22Rv1 (cell line): ENCODE measurements at regions not wholly inside any gene's neighbourhood (a gene's known extent, or its start where the extent isn't known, plus 50 kb on each side); places are given as distances from the start of the nearest gene placed in this dataset.
"Not testable (repeated sequence)": the region's sequence is repeated elsewhere in the genome, so short reads cannot be mapped to it uniquely, and the experiment has no call there.

ENCODE experiments used
- H3K27ac ChIP-seq: fragments of 450-650 bp; 2 replicates; pipeline ENCODE4 v1.5.1; 2017
- ZFX ChIP-seq: fragments of 450-650 bp; IDR thresholded peaks from 2 replicates; pipeline ENCODE4 v1.6.1; 2017; ENCODE audit warnings: antibody characterized with exemption, borderline replicate concordance
- TF ChIP-seq, protein P1 (sequence below): fragments of 450-650 bp; IDR thresholded peaks from 2 replicates; pipeline ENCODE4 v1.5.1; 2017; ENCODE audit warnings: mild to moderate bottlenecking

DNA sequence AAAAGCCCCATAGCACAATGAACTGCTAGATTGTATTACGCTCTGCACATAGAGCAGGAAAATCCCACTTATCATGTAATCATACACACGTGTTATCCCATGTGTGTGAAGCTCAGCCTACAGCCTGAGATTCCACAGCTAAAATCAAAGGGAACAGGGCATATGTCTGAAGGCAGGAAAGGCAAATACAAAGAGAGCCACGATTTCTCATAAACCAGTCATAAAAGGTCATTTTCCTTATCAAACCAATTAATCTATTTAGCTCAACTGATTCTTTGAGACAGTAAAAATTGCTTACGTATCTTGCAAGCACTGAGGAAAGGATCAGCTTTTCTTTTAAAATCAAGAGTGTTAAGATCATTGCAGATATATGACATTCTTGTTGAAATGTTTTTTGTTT lies 199.5 kb upstream of the TBL1XR1 start:
- H3K27ac ChIP-seq = peak overlapping the region; percentile 48
- TF ChIP-seq, protein P1, sequence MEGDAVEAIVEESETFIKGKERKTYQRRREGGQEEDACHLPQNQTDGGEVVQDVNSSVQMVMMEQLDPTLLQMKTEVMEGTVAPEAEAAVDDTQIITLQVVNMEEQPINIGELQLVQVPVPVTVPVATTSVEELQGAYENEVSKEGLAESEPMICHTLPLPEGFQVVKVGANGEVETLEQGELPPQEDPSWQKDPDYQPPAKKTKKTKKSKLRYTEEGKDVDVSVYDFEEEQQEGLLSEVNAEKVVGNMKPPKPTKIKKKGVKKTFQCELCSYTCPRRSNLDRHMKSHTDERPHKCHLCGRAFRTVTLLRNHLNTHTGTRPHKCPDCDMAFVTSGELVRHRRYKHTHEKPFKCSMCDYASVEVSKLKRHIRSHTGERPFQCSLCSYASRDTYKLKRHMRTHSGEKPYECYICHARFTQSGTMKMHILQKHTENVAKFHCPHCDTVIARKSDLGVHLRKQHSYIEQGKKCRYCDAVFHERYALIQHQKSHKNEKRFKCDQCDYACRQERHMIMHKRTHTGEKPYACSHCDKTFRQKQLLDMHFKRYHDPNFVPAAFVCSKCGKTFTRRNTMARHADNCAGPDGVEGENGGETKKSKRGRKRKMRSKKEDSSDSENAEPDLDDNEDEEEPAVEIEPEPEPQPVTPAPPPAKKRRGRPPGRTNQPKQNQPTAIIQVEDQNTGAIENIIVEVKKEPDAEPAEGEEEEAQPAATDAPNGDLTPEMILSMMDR = no peak
- TF ChIP-seq ZFX = no peak

DNA sequence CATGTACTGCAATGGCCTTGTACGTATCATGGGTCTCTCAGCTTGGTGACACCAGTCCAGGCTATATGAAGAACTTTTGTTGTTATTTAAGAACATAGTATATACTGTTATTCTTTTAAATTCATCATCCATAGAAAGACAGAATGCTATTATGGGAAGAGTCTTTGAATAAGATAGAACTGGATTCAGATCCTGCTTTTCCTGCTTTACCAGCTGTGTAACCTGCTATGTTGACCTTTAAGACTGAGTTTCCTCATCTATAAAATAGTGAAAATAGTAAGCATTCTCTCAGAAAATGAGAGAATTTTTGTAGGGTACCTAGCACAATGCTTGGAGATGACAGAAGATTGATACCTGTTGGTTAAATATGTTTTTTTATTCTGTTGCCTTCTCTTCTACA lies 204.1 kb upstream of the TBL1XR1 start:
- TF ChIP-seq, protein P1 = no peak
- no peak for TF ChIP-seq ZFX

DNA sequence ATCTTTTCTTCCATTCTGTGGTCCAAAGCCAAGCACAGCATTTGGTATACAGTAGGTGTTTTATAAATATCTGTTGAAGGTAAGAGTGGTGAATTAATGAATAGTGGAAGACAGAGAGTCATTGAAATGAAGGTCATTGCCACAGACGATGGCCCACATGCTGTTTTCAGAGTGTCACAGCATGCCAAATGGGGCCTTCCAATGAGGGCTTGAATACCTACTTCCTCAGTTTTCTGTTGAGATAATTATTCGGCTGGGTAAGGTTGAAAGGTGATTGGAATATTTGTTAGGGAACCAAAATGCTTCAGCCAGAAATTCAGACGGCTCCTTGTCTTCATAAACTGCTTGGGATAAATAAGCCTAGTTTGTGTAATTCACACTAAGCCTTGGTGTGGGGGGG lies 205.3 kb upstream of the TBL1XR1 start:
- H3K27ac ChIP-seq = no peak overlapping the region
- TF ChIP-seq, protein P1 = no peak
- TF ChIP-seq ZFX = no peak

More for the DNA sequence above, 204.1 kb upstream of the TBL1XR1 start:
- H3K27ac ChIP-seq = no peak overlapping the region

DNA sequence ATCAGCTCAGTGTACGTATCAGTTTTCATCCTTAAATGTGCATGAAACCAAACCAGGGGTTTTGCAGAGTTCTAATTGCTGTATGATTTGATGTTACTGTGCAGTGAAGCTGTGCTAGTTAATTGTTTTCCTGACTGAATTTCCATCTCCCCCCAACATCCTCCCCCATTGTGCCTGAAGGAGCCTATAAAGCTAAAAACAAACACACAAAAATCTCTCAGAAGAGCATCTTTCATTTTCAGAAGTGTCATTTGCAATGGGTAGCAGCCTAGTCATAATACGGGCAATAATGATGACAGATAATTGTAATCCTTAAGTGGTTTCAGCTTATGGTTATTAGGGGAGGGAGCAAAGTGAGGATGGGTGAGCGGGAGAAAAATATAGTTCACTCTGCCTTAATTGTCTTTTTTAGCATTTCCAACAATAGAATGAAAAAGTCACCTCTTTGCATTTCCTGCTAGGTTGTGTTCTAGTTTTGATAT lies 207.9 kb upstream of the TBL1XR1 start:
- TF ChIP-seq, protein P1 = no peak
- no peak for TF ChIP-seq ZFX
- no peak overlapping the region for H3K27ac ChIP-seq

DNA sequence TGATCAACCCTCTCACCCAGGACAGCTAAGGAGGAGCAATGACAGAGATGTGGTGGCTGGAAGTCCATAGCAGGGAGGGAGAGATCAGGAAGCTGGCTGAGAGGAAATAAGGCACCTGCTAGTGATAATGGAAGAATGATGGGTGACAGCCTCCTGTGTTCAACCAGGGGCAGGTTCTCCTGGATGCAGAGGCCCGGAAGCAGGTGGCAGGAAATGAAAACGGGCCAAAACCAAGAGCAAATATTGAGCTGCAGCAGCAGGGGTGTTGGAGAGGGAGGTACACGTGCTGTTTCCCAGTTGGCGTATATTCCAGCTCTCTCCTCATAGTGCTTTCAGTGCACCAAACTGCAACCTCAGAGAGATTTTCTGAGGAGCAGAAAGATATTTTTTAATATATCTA lies 213.4 kb upstream of the TBL1XR1 start:
- no peak for TF ChIP-seq ZFX
- TF ChIP-seq, protein P1 = no peak
- no peak overlapping the region for H3K27ac ChIP-seq

DNA sequence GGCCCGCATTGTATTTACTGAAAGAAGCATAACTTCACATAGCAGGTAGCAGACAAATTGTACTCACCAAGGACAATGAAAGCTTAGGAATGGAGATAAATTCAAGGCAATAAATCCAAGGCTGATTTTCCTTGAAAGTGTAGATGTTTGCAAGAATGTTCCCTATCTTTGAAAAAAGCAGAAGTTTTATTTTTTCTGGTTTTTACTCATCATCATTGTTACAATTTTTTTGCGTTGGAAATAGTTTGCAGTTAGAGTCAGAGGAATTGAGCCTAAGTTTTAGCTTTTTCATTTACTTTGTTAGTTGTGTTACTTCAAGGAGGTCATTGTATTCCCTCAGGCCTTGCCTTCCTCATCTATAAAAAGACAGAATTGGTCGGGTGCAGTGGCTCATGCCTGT lies 213.9 kb upstream of the TBL1XR1 start:
- TF ChIP-seq ZFX = no peak
- TF ChIP-seq, protein P1 = no peak
- no peak overlapping the region for H3K27ac ChIP-seq

DNA sequence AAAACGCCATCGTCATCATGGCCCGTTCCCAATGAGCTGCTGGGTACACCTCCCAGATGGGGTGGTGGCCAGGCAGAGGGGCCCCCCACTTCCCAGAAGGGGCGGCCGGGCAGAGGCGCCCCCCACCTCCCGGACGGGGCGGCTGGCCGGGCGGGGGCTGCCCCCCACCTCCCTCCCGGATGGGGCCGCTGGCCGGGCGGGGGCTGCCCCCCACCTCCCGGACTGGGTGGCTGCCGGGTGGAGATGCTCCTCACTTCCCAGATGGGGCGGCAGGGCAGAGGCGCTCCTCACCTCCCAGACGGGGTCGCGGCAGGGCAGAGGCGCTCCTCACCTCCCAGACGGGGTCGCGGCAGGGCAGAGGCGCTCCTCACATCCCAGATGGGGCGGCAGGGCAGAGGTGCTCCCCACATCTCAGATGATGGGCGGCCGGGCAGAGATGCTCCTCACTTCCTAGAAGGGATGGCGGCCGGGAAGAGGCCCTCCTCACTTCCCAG lies 215.4 kb upstream of the TBL1XR1 start:
- not testable (repeated sequence) for H3K27ac ChIP-seq

DNA sequence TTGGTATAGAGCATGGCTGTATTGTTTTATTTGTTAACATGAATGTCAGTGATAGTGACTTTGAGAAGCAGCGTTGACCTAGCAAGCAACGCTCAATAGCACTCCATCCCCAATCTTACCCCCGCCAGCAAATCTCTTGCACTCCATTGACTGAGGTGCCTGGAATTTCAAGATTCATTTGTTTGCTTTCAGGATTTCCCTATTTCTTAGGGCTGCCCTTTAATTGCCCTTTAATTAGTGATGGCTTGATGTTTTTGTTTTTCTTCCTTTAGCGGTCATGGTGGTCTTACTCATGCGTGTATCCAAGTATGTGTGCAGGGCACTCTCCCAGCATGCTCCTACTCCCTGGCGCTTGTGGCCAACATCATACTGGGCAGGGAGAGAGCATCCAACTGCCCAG lies 216.8 kb upstream of the TBL1XR1 start:
- no peak for TF ChIP-seq ZFX
- TF ChIP-seq, protein P1 = no peak
- H3K27ac ChIP-seq = no peak overlapping the region
